PFSK-1 (cell line): ENCODE measurements at regions not wholly inside any gene's neighbourhood (a gene's known extent, or its start where the extent isn't known, plus 50 kb on each side); places are given as distances from the start of the nearest gene placed in this dataset.

Experiments
- FOXP2 ChIP-seq: optimal IDR thresholded peaks from 2 replicates; pipeline ENCODE3; 2011; ENCODE audit warnings: borderline replicate concordance, control low read depth, inconsistent platforms; ENCODE audit not compliant: insufficient read depth; ENCODE audit errors: extremely low read length, extremely low read depth
- POLR2AphosphoS5 ChIP-seq: IDR thresholded peaks from 2 replicates; pipeline ENCODE4 v1.6.1; 2012; ENCODE audit warnings: low read depth, mild to moderate bottlenecking, control low read depth, low read length, moderate library complexity
- SIN3A ChIP-seq: IDR thresholded peaks from 2 replicates; pipeline ENCODE4 v1.6.1; 2012; ENCODE audit warnings: mild to moderate bottlenecking, low read length, moderate library complexity, borderline replicate concordance; ENCODE audit not compliant: insufficient read depth
- TAF1 ChIP-seq: IDR thresholded peaks from 2 replicates; pipeline ENCODE4 v1.6.1; 2012; ENCODE audit warnings: low read length, control low read depth, borderline replicate concordance; ENCODE audit not compliant: insufficient read depth
- TF ChIP-seq, protein P1 (sequence below), 2 experiments: IDR thresholded peaks; 2 replicates each; pipeline versions ENCODE4 v1.6.1 to v1.8.0; 2011 to 2012; ENCODE audit warnings: low read depth in 2 of 2, low read length in 2 of 2, control low read depth in 1 of 2, inconsistent platforms in 1 of 2, mild to moderate bottlenecking in 1 of 2, moderate library complexity in 1 of 2; ENCODE audit not compliant: insufficient read depth in 1 of 2

DNA sequence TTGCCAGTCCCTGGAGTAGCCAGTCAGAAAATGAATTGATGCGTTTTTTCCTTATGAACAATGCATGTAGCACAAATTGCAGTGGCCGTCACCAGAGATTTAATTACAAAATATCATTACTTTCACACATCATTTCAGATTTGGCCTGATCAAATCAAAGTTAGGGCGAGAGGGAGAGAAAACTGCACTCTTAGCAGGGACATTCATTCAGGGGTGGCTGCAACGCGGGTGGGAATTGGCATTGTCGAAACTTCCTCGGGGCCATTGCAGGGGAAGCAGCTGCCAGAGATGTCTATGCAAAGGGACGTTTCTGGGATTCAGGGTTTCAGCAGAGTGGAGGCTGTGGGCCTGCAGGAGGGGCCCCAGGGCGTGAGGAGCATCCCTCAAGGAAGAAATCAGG lies 76.5 kb upstream of the TOP1 start:
- TF ChIP-seq, protein P1, sequence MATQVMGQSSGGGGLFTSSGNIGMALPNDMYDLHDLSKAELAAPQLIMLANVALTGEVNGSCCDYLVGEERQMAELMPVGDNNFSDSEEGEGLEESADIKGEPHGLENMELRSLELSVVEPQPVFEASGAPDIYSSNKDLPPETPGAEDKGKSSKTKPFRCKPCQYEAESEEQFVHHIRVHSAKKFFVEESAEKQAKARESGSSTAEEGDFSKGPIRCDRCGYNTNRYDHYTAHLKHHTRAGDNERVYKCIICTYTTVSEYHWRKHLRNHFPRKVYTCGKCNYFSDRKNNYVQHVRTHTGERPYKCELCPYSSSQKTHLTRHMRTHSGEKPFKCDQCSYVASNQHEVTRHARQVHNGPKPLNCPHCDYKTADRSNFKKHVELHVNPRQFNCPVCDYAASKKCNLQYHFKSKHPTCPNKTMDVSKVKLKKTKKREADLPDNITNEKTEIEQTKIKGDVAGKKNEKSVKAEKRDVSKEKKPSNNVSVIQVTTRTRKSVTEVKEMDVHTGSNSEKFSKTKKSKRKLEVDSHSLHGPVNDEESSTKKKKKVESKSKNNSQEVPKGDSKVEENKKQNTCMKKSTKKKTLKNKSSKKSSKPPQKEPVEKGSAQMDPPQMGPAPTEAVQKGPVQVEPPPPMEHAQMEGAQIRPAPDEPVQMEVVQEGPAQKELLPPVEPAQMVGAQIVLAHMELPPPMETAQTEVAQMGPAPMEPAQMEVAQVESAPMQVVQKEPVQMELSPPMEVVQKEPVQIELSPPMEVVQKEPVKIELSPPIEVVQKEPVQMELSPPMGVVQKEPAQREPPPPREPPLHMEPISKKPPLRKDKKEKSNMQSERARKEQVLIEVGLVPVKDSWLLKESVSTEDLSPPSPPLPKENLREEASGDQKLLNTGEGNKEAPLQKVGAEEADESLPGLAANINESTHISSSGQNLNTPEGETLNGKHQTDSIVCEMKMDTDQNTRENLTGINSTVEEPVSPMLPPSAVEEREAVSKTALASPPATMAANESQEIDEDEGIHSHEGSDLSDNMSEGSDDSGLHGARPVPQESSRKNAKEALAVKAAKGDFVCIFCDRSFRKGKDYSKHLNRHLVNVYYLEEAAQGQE (IDR thresholded peaks at IDR 0.05; ENCODE audit: insufficient read depth in 1 of 2, low read depth in 2 of 2, low read length in 2 of 2): no peak
- TF ChIP-seq FOXP2 (no peak), TAF1 (no peak), SIN3A (no peak), POLR2AphosphoS5 (no peak)

- TF ChIP-seq SIN3A: no peak
- TF ChIP-seq FOXP2: no peak
- TF ChIP-seq, protein P1 (IDR thresholded peaks at IDR 0.05; ENCODE audit: insufficient read depth in 1 of 2, low read depth in 2 of 2, low read length in 2 of 2): no peak
- TF ChIP-seq POLR2AphosphoS5: no peak
- no peak for TF ChIP-seq TAF1
Observed at GRCh38 chr20:40953416-40953815, 75.2 kb upstream of the TOP1 start.

- TF ChIP-seq SIN3A (no peak), TAF1 (no peak), FOXP2 (no peak), POLR2AphosphoS5 (no peak)
- TF ChIP-seq, protein P1 (IDR thresholded peaks at IDR 0.05; ENCODE audit: insufficient read depth in 1 of 2, low read depth in 2 of 2, low read length in 2 of 2): no peak
Observed at GRCh38 chr20:40953856-40954255, 74.8 kb upstream of the TOP1 start.

DNA sequence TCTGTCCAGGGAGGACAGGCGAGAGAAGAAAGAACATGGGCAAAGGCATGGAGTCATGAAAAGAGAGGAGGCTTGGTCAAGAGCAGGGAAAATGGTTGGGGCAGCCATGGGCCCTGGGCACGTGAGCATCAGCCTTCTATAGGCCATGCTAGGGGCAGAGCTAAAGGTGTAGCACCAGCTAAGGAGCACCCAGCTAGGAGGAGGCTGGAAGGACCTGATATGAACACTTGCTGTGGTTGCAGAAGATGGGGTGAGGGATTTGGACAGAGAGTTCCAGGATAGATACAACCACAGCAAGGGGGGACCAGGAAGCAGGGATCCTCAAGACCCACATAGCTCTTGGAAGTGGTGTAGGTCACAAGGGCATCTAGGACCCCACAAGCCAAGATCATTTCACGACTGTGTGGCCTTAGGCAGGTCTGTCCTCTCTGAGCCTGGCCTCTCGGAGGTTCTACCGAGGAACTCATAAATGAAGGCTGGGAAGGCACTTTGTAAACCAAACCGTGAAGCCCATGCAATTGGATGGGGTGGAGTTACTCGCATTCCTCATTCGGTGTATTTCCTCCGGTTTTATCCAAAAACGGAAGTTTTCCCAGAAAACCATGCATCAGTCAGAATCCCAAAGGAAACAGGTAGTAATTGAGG lies 74.0 kb upstream of the TOP1 start:
- TF ChIP-seq SIN3A (no peak), POLR2AphosphoS5 (no peak), TAF1 (no peak), FOXP2 (no peak)
- TF ChIP-seq, protein P1 (IDR thresholded peaks at IDR 0.05; ENCODE audit: insufficient read depth in 1 of 2, low read depth in 2 of 2, low read length in 2 of 2): no peak
